Sigmoid colon (tissue), 6 donors: ENCODE measurements at regions not wholly inside any gene's neighbourhood (a gene's known extent, or its start where the extent isn't known, plus 50 kb on each side); places are given as distances from the start of the nearest gene placed in this dataset.

Experiments used
- DNase-seq: peaks from one replicate; pipeline ENCODE4 v3.0.0-alpha.2; 2019
- H3K27ac ChIP-seq, 4 donors: fragments of 200-600 bp; sonication (generic); one replicate each; pipeline ENCODE4 v1.5.1; 2016 to 2019; ENCODE audit warnings: mild to moderate bottlenecking in 1 of 4
- H3K27me3 ChIP-seq, 3 donors: fragments of 200-600 bp; sonication (generic); one replicate each; pipeline ENCODE4 v1.5.1; 2019; ENCODE audit warnings: mild to moderate bottlenecking in 1 of 3
- H3K36me3 ChIP-seq, 4 donors: fragments of 200-600 bp; sonication (generic); one replicate each; pipeline ENCODE4 v1.5.1; 2016 to 2019
- H3K4me1 ChIP-seq, 4 donors: fragments of 200-600 bp; sonication (generic); one replicate each; pipeline ENCODE4 v1.5.1; 2017 to 2019
- H3K4me3 ChIP-seq, 4 donors: fragments of 200-600 bp; sonication (generic); one replicate each; pipeline ENCODE4 v1.5.1; 2017 to 2019; ENCODE audit warnings: mild to moderate bottlenecking in 2 of 4, moderate library complexity in 1 of 4
- H3K9me3 ChIP-seq, 4 donors: fragments of 200-600 bp in 3 of 4; sonication (generic) in 3 of 4; one replicate each; pipeline versions ENCODE4 v1.5.1 to v1.6.1; 2013 to 2019
- EP300 ChIP-seq, 4 donors: sonication (generic); formaldehyde crosslinking; IDR thresholded peaks; one replicate each; pipeline ENCODE4 v1.6.1; 2017; ENCODE audit warnings: antibody characterized with exemption in 4 of 4
- POLR2A ChIP-seq, 2 donors: fragments of 450-650 bp; IDR thresholded peaks; one replicate each; pipeline ENCODE4 v1.6.1; 2016; ENCODE audit warnings: antibody characterized with exemption in 2 of 2, mild to moderate bottlenecking in 2 of 2, moderate library complexity in 2 of 2
- POLR2AphosphoS5 ChIP-seq, 4 donors: sonication (generic); formaldehyde crosslinking; IDR thresholded peaks; one replicate each; pipeline ENCODE4 v1.6.1; 2017; ENCODE audit warnings: antibody characterized with exemption in 4 of 4
- WGBS, 2 donors: extraction: QIAGEN DNeasy Blood & Tissue Kit; methylation state at CpG; one replicate each; pipeline ENCODE4 v1.1.7; 2013; 5-methylcytosine and 5-hydroxymethylcytosine counted together
- intact Hi-C: fragments of 100-400 bp; cut with DNase I; formaldehyde crosslinking; loops from one replicate; pipeline ENCODE4 v1.15.1; 2023
- TF ChIP-seq, protein P1 (sequence below), 4 experiments: fragments of 450-650 bp in 3 of 4; fragments of 200-600 bp in 1 of 4; IDR thresholded peaks; one replicate each; pipeline ENCODE4 v1.5.1; 2016 to 2019; ENCODE audit warnings: antibody characterized with exemption in 4 of 4, mild to moderate bottlenecking in 3 of 4, moderate library complexity in 2 of 4
- donor health status: healthy with polysubstance abuse.
- donor health status: healthy.

DNA sequence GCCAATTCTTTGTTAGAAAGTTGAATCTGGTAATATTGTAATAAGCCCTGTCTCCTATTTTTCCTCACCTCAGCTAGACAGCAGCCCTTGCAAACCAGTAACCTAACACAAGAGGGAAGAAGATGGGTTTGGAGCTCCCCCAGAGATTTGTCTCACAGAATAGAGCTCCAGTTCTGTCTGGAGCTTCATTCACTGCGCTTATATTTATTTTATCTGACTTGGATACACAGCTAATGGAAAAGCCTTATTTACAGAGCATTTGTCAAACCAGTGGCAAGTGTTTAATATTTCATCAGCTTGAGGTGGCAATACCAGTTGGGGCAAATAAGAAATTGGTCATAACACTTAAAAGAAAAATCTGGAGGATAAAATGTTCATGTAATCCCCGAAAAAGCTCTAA lies 1094.0 kb downstream of the FSCB start:
- H3K27me3 ChIP-seq, result no peaks in the 10 kb centered on the region
- no peaks in the 10 kb centered on the region for H3K4me1 ChIP-seq
- no peaks in the 10 kb centered on the region for H3K36me3 ChIP-seq
- no peak for DNase-seq
- no peaks in the 10 kb centered on the region for H3K9me3 ChIP-seq
- WGBS, 2 donors, result 88 to 90% methylated on average over 2 of the region's 2 CpGs
- H3K27ac ChIP-seq, result no peak overlapping the region
- H3K4me3 ChIP-seq, result no peak overlapping the region
- TF ChIP-seq, protein P1, sequence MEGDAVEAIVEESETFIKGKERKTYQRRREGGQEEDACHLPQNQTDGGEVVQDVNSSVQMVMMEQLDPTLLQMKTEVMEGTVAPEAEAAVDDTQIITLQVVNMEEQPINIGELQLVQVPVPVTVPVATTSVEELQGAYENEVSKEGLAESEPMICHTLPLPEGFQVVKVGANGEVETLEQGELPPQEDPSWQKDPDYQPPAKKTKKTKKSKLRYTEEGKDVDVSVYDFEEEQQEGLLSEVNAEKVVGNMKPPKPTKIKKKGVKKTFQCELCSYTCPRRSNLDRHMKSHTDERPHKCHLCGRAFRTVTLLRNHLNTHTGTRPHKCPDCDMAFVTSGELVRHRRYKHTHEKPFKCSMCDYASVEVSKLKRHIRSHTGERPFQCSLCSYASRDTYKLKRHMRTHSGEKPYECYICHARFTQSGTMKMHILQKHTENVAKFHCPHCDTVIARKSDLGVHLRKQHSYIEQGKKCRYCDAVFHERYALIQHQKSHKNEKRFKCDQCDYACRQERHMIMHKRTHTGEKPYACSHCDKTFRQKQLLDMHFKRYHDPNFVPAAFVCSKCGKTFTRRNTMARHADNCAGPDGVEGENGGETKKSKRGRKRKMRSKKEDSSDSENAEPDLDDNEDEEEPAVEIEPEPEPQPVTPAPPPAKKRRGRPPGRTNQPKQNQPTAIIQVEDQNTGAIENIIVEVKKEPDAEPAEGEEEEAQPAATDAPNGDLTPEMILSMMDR (IDR thresholded peaks at IDR 0.05), result no peak
- intact Hi-C loops, result no loop called here

DNA sequence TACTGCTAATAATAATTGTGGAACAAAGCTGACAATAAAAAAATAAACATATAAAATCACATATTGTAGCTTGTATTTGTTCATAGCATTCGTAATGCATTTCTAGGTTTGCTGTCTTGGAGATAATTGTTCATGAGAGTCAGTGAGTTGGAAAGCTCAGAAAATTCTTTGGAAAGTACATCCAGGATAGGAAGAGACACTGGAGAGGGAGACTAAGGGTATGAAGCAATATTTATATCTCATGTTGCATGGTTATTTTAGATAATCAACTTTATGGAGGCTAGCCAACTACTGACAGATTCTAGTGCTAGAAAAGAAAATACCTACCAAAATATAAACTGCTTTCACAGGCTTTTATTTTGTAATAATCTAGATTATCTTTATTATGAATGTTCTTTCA lies 1095.2 kb downstream of the FSCB start:
- Histone ChIP-seq H3K27ac (no peak overlapping the region), H3K36me3 (no peaks in the 10 kb centered on the region), H3K4me1 (no peaks in the 10 kb centered on the region), H3K9me3 (no peaks in the 10 kb centered on the region), H3K27me3 (no peaks in the 10 kb centered on the region), H3K4me3 (no peak overlapping the region)
- intact Hi-C loops, result no loop called here
- DNase-seq, result no peak
- WGBS, 2 donors, result 70 to 71% methylated on average over 1 of the region's 1 CpG
- TF ChIP-seq POLR2A (IDR thresholded peaks at IDR 0.05) (no peak), EP300 (IDR thresholded peaks at IDR 0.05) (no peak), POLR2AphosphoS5 (IDR thresholded peaks at IDR 0.05) (no peak)
- TF ChIP-seq, protein P1 (IDR thresholded peaks at IDR 0.05), result no peak

DNA sequence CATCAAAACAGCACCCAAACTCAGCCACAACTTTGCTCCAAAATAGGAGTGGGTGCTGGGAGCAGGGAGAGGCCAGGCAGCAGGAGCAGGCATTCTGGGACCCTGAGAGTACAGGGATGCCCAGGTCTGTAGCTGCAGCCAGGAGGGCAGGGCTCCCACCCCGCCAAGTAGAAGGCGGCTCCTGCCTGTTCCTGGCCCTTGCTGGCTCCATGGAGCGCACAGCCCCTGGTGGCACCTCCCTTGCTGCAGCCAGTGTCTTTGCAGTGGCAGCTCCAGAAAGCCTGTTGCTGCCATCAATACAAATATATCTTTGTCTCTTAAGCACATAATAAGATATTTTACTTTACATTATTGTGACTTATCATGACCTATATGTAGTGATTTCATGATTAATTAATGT lies 1096.5 kb downstream of the FSCB start:
- TF ChIP-seq POLR2A (IDR thresholded peaks at IDR 0.05), result no peak
- TF ChIP-seq, protein P1 (IDR thresholded peaks at IDR 0.05), result no peak
- no peak for TF ChIP-seq POLR2AphosphoS5 (IDR thresholded peaks at IDR 0.05)
- no peak for TF ChIP-seq EP300 (IDR thresholded peaks at IDR 0.05)
- Histone ChIP-seq H3K27ac (no peak overlapping the region), H3K36me3 (no peaks in the 10 kb centered on the region), H3K4me3 (no peak overlapping the region), H3K4me1 (no peaks in the 10 kb centered on the region), H3K27me3 (no peaks in the 10 kb centered on the region), H3K9me3 (no peaks in the 10 kb centered on the region)
- 62 to 92% methylated on average over 3 of the region's 3 CpGs for WGBS, 2 donors
- intact Hi-C loops, result no loop called here
- no peak for DNase-seq

DNA sequence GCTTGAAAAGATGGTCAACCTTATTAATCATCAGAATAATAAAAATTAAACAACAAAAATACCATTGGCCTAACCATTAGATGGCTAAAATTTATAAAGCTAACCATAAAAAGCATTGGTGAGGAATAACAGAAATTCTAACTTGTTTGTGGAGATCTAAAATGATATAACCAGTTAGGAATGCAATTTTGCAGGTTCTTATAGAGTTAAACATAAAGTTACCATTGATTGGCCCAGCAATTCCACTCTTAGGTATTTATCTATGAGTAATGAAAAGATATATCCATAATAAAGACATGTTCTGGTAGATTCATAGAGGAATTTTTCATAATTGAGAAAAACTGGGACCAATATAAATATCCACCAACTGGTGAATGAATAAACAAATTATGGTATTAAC lies 1098.6 kb downstream of the FSCB start:
- no peaks in the 10 kb centered on the region for H3K9me3 ChIP-seq
- no peak for DNase-seq
- H3K4me3 ChIP-seq, result no peak overlapping the region
- intact Hi-C loops, result no loop called here
- no peaks in the 10 kb centered on the region for H3K36me3 ChIP-seq
- H3K4me1 ChIP-seq, result no peaks in the 10 kb centered on the region
- TF ChIP-seq, protein P1 (IDR thresholded peaks at IDR 0.05), result no peak
- TF ChIP-seq POLR2A (IDR thresholded peaks at IDR 0.05), result no peak
- no peak for TF ChIP-seq EP300 (IDR thresholded peaks at IDR 0.05)
- no peak overlapping the region for H3K27ac ChIP-seq
- no peaks in the 10 kb centered on the region for H3K27me3 ChIP-seq

DNA sequence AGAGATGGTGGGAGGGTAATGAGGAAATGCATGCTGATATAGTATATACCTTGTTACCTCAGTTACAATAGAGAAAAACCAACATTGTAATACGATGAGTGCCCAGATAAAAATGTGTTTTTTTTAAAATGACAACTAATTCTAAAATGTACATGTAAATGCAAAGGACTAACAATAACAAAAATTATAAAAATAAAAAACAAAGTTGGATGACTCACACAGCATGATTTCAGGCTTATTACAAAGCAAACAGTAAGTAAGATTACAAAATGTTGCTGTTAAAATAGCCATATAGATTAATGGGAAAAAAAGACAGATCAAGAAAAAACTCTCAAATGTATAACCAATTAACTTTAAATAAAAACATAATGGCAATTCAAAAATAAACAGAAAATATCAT lies 1099.4 kb downstream of the FSCB start:
- WGBS, 2 donors, result 72 to 88% methylated on average over 1 of the region's 1 CpG
- Histone ChIP-seq H3K4me1 (no peaks in the 10 kb centered on the region), H3K4me3 (no peak overlapping the region), H3K27me3 (no peaks in the 10 kb centered on the region), H3K27ac (no peak overlapping the region), H3K9me3 (no peaks in the 10 kb centered on the region), H3K36me3 (no peaks in the 10 kb centered on the region)
- DNase-seq, result no peak
- TF ChIP-seq, protein P1 (IDR thresholded peaks at IDR 0.05), result no peak
- TF ChIP-seq POLR2AphosphoS5 (IDR thresholded peaks at IDR 0.05) (no peak), EP300 (IDR thresholded peaks at IDR 0.05) (no peak), POLR2A (IDR thresholded peaks at IDR 0.05) (no peak)
- intact Hi-C loops, result no loop called here
